ENCODE measurements at regions not wholly inside any gene's neighbourhood (a gene's known extent, or its start where the extent isn't known, plus 50 kb on each side); places are given as distances from the start of the nearest gene placed in this dataset.

DNA sequence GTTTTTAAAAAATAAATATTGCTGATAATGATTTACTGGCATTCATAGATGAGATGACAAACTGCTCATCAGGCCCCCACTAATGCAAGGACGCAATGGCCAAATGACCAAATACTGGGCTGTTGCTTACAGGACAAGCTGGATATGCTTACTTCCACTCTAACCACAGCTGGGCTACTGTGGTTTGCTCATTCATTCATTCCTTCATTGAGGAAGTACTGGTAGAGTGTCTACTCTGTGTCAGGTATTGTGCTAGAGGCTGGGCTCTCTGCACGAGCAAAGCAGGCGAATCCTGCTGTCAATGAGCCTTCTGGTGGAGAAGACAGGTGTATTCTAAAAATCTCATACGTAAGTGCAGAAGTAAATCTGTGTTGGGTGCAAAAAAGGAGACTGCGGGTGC lies 113.3 kb upstream of the SLC38A2 start:
- BruUV-seq (replicated peaks) = no TSS peak
- POLR2A ChIA-PET (ENCODE audit: low non-redundant PET) = no interaction called here
- Histone ChIP-seq H3K27ac (ENCODE audit: low read depth, low read length, poor library complexity, severe bottlenecking) (no peak overlapping the region), H3K9me3 (ENCODE audit: low read depth, low read length, poor library complexity, severe bottlenecking) (no peaks in the 10 kb centered on the region), H3K36me3 (ENCODE audit: insufficient read depth, low read length, poor library complexity, severe bottlenecking) (no peaks in the 10 kb centered on the region), H3K27me3 (replicated peaks; ENCODE audit: insufficient read depth, low read depth, low read length, poor library complexity) (no peaks in the 10 kb centered on the region), H3K4me1 (ENCODE audit: insufficient read depth, low read length, poor library complexity, severe bottlenecking) (peaks cover 21% of the 10 kb centered on the region), H3K4me3 (ENCODE audit: low read depth, low read length, poor library complexity, severe bottlenecking) (no peak overlapping the region)
- intact Hi-C loops (cut with micrococcal nuclease; ENCODE audit: unreplicated experiment) = no loop called here
- CTCF ChIA-PET = no interaction called here
- TF ChIP-seq, protein P1, sequence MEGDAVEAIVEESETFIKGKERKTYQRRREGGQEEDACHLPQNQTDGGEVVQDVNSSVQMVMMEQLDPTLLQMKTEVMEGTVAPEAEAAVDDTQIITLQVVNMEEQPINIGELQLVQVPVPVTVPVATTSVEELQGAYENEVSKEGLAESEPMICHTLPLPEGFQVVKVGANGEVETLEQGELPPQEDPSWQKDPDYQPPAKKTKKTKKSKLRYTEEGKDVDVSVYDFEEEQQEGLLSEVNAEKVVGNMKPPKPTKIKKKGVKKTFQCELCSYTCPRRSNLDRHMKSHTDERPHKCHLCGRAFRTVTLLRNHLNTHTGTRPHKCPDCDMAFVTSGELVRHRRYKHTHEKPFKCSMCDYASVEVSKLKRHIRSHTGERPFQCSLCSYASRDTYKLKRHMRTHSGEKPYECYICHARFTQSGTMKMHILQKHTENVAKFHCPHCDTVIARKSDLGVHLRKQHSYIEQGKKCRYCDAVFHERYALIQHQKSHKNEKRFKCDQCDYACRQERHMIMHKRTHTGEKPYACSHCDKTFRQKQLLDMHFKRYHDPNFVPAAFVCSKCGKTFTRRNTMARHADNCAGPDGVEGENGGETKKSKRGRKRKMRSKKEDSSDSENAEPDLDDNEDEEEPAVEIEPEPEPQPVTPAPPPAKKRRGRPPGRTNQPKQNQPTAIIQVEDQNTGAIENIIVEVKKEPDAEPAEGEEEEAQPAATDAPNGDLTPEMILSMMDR (conservative IDR thresholded peaks at IDR 0.05; ENCODE audit: low read depth, low read length) = no peak
- no peak for TF ChIP-seq EZH2 (IDR thresholded peaks at IDR 0.05; ENCODE audit: borderline replicate concordance, low read depth, low read length, poor library complexity, severe bottlenecking)
- DNase-seq (ENCODE audit: low spot score) = no peak

DNA sequence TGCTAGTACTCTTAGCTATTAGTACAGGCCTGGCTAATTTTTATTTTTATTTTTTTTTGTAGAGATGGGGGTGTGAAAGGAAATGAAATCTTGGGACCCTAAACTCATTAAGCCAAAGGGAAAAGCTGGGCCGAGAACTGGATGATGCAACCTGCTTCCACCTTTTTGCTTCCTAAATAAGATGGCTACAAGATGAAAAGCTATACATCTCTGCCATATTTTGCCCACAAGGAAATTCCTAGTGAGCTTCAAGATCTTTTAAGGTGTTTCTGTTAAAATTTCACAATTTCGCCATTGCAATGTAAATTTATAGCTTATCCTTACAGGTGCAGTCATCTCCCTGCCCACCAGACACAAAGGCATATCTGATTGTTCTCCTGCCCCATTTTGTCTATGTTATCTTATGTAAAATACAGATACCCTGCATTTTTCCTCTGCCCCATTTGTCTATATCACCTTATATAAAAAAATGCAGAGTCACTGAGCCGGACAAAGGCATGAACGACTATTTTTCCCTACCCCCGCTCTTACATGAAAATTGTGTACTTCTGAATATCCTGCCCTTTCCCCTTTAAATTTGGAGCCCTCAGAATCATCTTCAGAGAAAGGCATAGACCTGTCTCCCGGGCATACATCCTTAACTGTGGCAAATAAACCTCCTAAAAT lies 112.0 kb upstream of the SLC38A2 start:
- TF ChIP-seq EZH2 (IDR thresholded peaks at IDR 0.05; ENCODE audit: borderline replicate concordance, low read depth, low read length, poor library complexity, severe bottlenecking) = no peak
- TF ChIP-seq, protein P1 (conservative IDR thresholded peaks at IDR 0.05; ENCODE audit: low read depth, low read length) = no peak
- POLR2A ChIA-PET (ENCODE audit: low non-redundant PET) = no interaction called here
- Histone ChIP-seq H3K4me3 (ENCODE audit: low read depth, low read length, poor library complexity, severe bottlenecking) (no peak overlapping the region), H3K9me3 (ENCODE audit: low read depth, low read length, poor library complexity, severe bottlenecking) (no peaks in the 10 kb centered on the region), H3K36me3 (ENCODE audit: insufficient read depth, low read length, poor library complexity, severe bottlenecking) (no peaks in the 10 kb centered on the region), H3K27ac (ENCODE audit: low read depth, low read length, poor library complexity, severe bottlenecking) (no peak overlapping the region), H3K27me3 (replicated peaks; ENCODE audit: insufficient read depth, low read depth, low read length, poor library complexity) (no peaks in the 10 kb centered on the region), H3K4me1 (ENCODE audit: insufficient read depth, low read length, poor library complexity, severe bottlenecking) (peaks cover 21% of the 10 kb centered on the region)
- BruUV-seq (replicated peaks) = no TSS peak
- CTCF ChIA-PET = no interaction called here
- intact Hi-C loops (cut with micrococcal nuclease; ENCODE audit: unreplicated experiment) = no loop called here
- DNase-seq (ENCODE audit: low spot score) = no peak

- Histone ChIP-seq H3K27ac (ENCODE audit: low read depth, low read length, poor library complexity, severe bottlenecking) (no peak overlapping the region), H3K4me1 (ENCODE audit: insufficient read depth, low read length, poor library complexity, severe bottlenecking) (peaks cover 21% of the 10 kb centered on the region), H3K36me3 (ENCODE audit: insufficient read depth, low read length, poor library complexity, severe bottlenecking) (no peaks in the 10 kb centered on the region), H3K4me3 (ENCODE audit: low read depth, low read length, poor library complexity, severe bottlenecking) (no peak overlapping the region), H3K9me3 (ENCODE audit: low read depth, low read length, poor library complexity, severe bottlenecking) (no peaks in the 10 kb centered on the region), H3K27me3 (replicated peaks; ENCODE audit: insufficient read depth, low read depth, low read length, poor library complexity) (no peaks in the 10 kb centered on the region)
- intact Hi-C loops (cut with micrococcal nuclease; ENCODE audit: unreplicated experiment) = no loop called here
- BruUV-seq (replicated peaks) = no TSS peak
- ChIA-PET CTCF (no interaction called here), POLR2A (ENCODE audit: low non-redundant PET) (interaction anchor here (0.6 kb wide), 2 partner anchors 14 to 24 kb away, joined by 3 to 5 read pairs; no protein-coding TSS in a partner anchor)
- TF ChIP-seq EZH2 (IDR thresholded peaks at IDR 0.05; ENCODE audit: borderline replicate concordance, low read depth, low read length, poor library complexity, severe bottlenecking) = no peak
- TF ChIP-seq, protein P1 (conservative IDR thresholded peaks at IDR 0.05; ENCODE audit: low read depth, low read length) = no peak
- DNase-seq (ENCODE audit: low spot score) = no peak
Measured at GRCh38 chr12:46483572-46484395, 111.2 kb upstream of the SLC38A2 start.
